Left lung (tissue), 4 donors: ENCODE measurements at regions not wholly inside any gene's neighbourhood (a gene's known extent, or its start where the extent isn't known, plus 50 kb on each side); places are given as distances from the start of the nearest gene placed in this dataset.
A peak's percentile ranks its signal among the peaks of the same experiment; 100 is the strongest.

Experiments used
- ATAC-seq: fragments of 200-7000 bp; cut with Tn5 transposase; one replicate; pipeline ENCODE4 v1.9.1; 2020; ENCODE audit warnings: moderate library complexity
- DNase-seq, 4 donors: peaks; one replicate each; pipeline ENCODE4 v3.0.0-alpha.2; 2013 to 2020
- H3K27ac ChIP-seq, 2 donors: fragments of 200-600 bp; sonication (generic) in 1 of 2; one replicate each; pipeline versions ENCODE4 v1.5.0 to v1.8.0; 2020 to 2021
- H3K27me3 ChIP-seq, 2 donors: fragments of 200-600 bp; sonication (generic) in 1 of 2; one replicate each; pipeline versions ENCODE4 v1.5.0 to v1.8.0; 2020 to 2021
- H3K36me3 ChIP-seq, 2 donors: fragments of 200-600 bp; sonication (generic) in 1 of 2; one replicate each; pipeline versions ENCODE4 v1.5.0 to v1.8.0; 2020 to 2021
- H3K4me1 ChIP-seq, 2 donors: fragments of 200-600 bp; one replicate each; pipeline ENCODE4 v1.8.0; 2021
- H3K4me3 ChIP-seq, 2 donors: fragments of 200-600 bp; sonication (generic) in 1 of 2; one replicate each; pipeline versions ENCODE4 v1.5.0 to v1.8.0; 2020 to 2021; ENCODE audit warnings: mild to moderate bottlenecking in 1 of 2
- H3K9me3 ChIP-seq, 2 donors: fragments of 200-600 bp; sonication (generic) in 1 of 2; one replicate each; pipeline versions ENCODE4 v1.5.0 to v1.8.0; 2020 to 2021
- CTCF ChIP-seq, 2 donors: fragments of 200-600 bp; sonication (generic) in 1 of 2; IDR thresholded peaks; one replicate each; pipeline versions ENCODE4 v1.5.0 to v1.8.0; 2021; ENCODE audit warnings: antibody characterized with exemption in 2 of 2
- intact Hi-C, 2 donors: fragments of 100-400 bp; cut with DNase I; formaldehyde crosslinking; loops; one replicate each; pipeline versions ENCODE4 v1.11.2 to v1.14.2; 2022
- donor health status: DM: no; HTN: yes; CAD: no.
- donor health status: DM: no; HTN: no; CAD: no.

- H3K27me3 ChIP-seq: no peaks in the 10 kb centered on the region
- no peak overlapping the region for H3K27ac ChIP-seq
- no peaks in the 10 kb centered on the region for H3K36me3 ChIP-seq
- ATAC-seq (peak; percentile 63), DNase-seq (peak in 3 of 4 donors; percentile 27 to 73 (median 45))
- intact Hi-C loops: no loop called here
- no peaks in the 10 kb centered on the region for H3K9me3 ChIP-seq
- H3K4me1 ChIP-seq: no peaks in the 10 kb centered on the region
- no peak for TF ChIP-seq CTCF (IDR thresholded peaks at IDR 0.05)
- no peak overlapping the region for H3K4me3 ChIP-seq
Measured at GRCh38 chr20:10131732-10132345, 86.8 kb upstream of the SNAP25 start.

- intact Hi-C loops: no loop called here
- DNase-seq: no peak
- TF ChIP-seq CTCF (IDR thresholded peaks at IDR 0.05): no peak
Measured at GRCh38 chr20:10132387-10132786, 86.2 kb upstream of the SNAP25 start.

GRCh38 chr20:10133532-10133931, 85.1 kb upstream of the SNAP25 start:
- no peaks in the 10 kb centered on the region for H3K9me3 ChIP-seq
- no peak overlapping the region for H3K27ac ChIP-seq
- no peaks in the 10 kb centered on the region for H3K4me1 ChIP-seq
- TF ChIP-seq CTCF (IDR thresholded peaks at IDR 0.05): no peak
- no peak for ATAC-seq
- no peaks in the 10 kb centered on the region for H3K36me3 ChIP-seq
- DNase-seq: no peak
- intact Hi-C loops: no loop called here
- H3K27me3 ChIP-seq: no peaks in the 10 kb centered on the region
- H3K4me3 ChIP-seq: no peak overlapping the region

More at GRCh38 chr20:10132387-10132786, 86.2 kb upstream of the SNAP25 start:
- Histone ChIP-seq H3K9me3 (no peaks in the 10 kb centered on the region), H3K4me1 (no peaks in the 10 kb centered on the region), H3K27ac (no peak overlapping the region), H3K4me3 (no peak overlapping the region), H3K36me3 (no peaks in the 10 kb centered on the region), H3K27me3 (no peaks in the 10 kb centered on the region)
- ATAC-seq: no peak

GRCh38 chr20:10134176-10134575, 84.5 kb upstream of the SNAP25 start:
- Histone ChIP-seq H3K9me3 (no peaks in the 10 kb centered on the region), H3K27ac (no peak overlapping the region), H3K36me3 (no peaks in the 10 kb centered on the region), H3K4me3 (no peak overlapping the region), H3K27me3 (no peaks in the 10 kb centered on the region), H3K4me1 (no peaks in the 10 kb centered on the region)
- TF ChIP-seq CTCF (IDR thresholded peaks at IDR 0.05): no peak
- ATAC-seq (no peak), DNase-seq (no peak)
- intact Hi-C loops: no loop called here

- H3K9me3 ChIP-seq: no peaks in the 10 kb centered on the region
- TF ChIP-seq CTCF (IDR thresholded peaks at IDR 0.05): no peak
- intact Hi-C loops: no loop called here
- no peaks in the 10 kb centered on the region for H3K4me1 ChIP-seq
- no peaks in the 10 kb centered on the region for H3K27me3 ChIP-seq
- H3K4me3 ChIP-seq: no peak overlapping the region
- DNase-seq (no peak), ATAC-seq (no peak)
- H3K36me3 ChIP-seq: no peaks in the 10 kb centered on the region
- H3K27ac ChIP-seq: no peak overlapping the region
Measured at GRCh38 chr20:10135438-10135837, 83.2 kb upstream of the SNAP25 start.
